Esophagus muscularis mucosa (tissue), 4 donors: ENCODE measurements at regions not wholly inside any gene's neighbourhood (a gene's known extent, or its start where the extent isn't known, plus 50 kb on each side); places are given as distances from the start of the nearest gene placed in this dataset.

ENCODE experiments used
- DNase-seq: peaks from one replicate; pipeline ENCODE4 v3.0.0-alpha.2; 2017; ENCODE audit errors: extremely low spot score
- H3K27ac ChIP-seq, 4 donors: fragments of 200-600 bp; sonication (generic); replicated peaks in 1 of 4; 1 replicate in 3 of 4; 2 replicates in 1 of 4; pipeline ENCODE4 v1.5.1; 2016 to 2019; ENCODE audit warnings: mild to moderate bottlenecking in 1 of 4
- H3K27me3 ChIP-seq, 4 donors: fragments of 200-600 bp; sonication (generic); one replicate each; pipeline versions ENCODE4 v1.5.1 to v1.6.0; 2016 to 2019
- H3K36me3 ChIP-seq, 4 donors: fragments of 200-600 bp; sonication (generic); one replicate each; pipeline ENCODE4 v1.5.1; 2016 to 2019
- H3K4me1 ChIP-seq, 4 donors: fragments of 200-600 bp; sonication (generic); one replicate each; pipeline ENCODE4 v1.5.1; 2016 to 2019
- H3K4me3 ChIP-seq, 4 donors: fragments of 200-600 bp; sonication (generic); 1 replicate in 2 of 4; 2 replicates in 2 of 4; pipeline ENCODE4 v1.5.1; 2016 to 2019; ENCODE audit warnings: mild to moderate bottlenecking in 4 of 4, moderate library complexity in 1 of 4
- H3K9me3 ChIP-seq, 4 donors: fragments of 200-600 bp; sonication (generic); 1 replicate in 3 of 4; 2 replicates in 1 of 4; pipeline ENCODE4 v1.5.1; 2016 to 2019
- CTCF ChIP-seq, 3 experiments: fragments of 200-600 bp in 2 of 3; fragments of 450-650 bp in 1 of 3; sonication (generic) in 2 of 3; IDR thresholded peaks; one replicate each; pipeline ENCODE4 v1.5.1; 2017 to 2019; ENCODE audit warnings: antibody characterized with exemption in 3 of 3, mild to moderate bottlenecking in 2 of 3, moderate library complexity in 1 of 3
- EP300 ChIP-seq: sonication (generic); formaldehyde crosslinking; IDR thresholded peaks from one replicate; pipeline ENCODE4 v1.6.1; 2017; ENCODE audit warnings: antibody characterized with exemption
- POLR2A ChIP-seq: fragments of 450-650 bp; IDR thresholded peaks from one replicate; pipeline ENCODE4 v1.6.1; 2017; ENCODE audit warnings: antibody characterized with exemption, moderate library complexity, mild to moderate bottlenecking, low read depth
- POLR2AphosphoS5 ChIP-seq, 2 donors: sonication (generic); formaldehyde crosslinking; IDR thresholded peaks; one replicate each; pipeline ENCODE4 v1.6.1; 2017; ENCODE audit warnings: antibody characterized with exemption in 2 of 2
- WGBS: methylation state at CpG from one replicate; pipeline ENCODE4 v1.1.5; 2018; 5-methylcytosine and 5-hydroxymethylcytosine counted together
- intact Hi-C: fragments of 100-400 bp; cut with DNase I; formaldehyde crosslinking; loops from one replicate; pipeline ENCODE4 v1.15.1; 2023

GRCh38 chr2:12584338-12584737 lies 132.4 kb upstream of the TRIB2 start:
- TF ChIP-seq POLR2AphosphoS5 (IDR thresholded peaks at IDR 0.05) (no peak), POLR2A (no peak)
- Histone ChIP-seq H3K27ac (no peak overlapping the region), H3K4me3 (no peak overlapping the region), H3K36me3 (no peaks in the 10 kb centered on the region), H3K9me3 (no peaks in the 10 kb centered on the region), H3K4me1 (peaks cover 0 to 7% (median 0%) of the 10 kb centered on the region in 4 donors), H3K27me3 (no peaks in the 10 kb centered on the region)
- no peak for DNase-seq
- intact Hi-C loops, result no loop called here
- 93% methylated on average over 3 of the region's 3 CpGs for WGBS

- H3K36me3 ChIP-seq, result no peaks in the 10 kb centered on the region
- H3K4me1 ChIP-seq, result peaks cover 0 to 7% (median 0%) of the 10 kb centered on the region in 4 donors
- no peak overlapping the region for H3K27ac ChIP-seq
- TF ChIP-seq CTCF (IDR thresholded peaks at IDR 0.05) (no peak), POLR2AphosphoS5 (IDR thresholded peaks at IDR 0.05) (no peak), POLR2A (no peak), EP300 (no peak)
- no peaks in the 10 kb centered on the region for H3K9me3 ChIP-seq
- WGBS, result 94% methylated on average over 2 of the region's 2 CpGs
- no peaks in the 10 kb centered on the region for H3K27me3 ChIP-seq
- no peak overlapping the region for H3K4me3 ChIP-seq
- DNase-seq, result no peak
- intact Hi-C loops, result no loop called here
These were observed 131.0 kb upstream of the TRIB2 start for GRCh38 chr2:12585784-12586183.

GRCh38 chr2:12587228-12587627 lies 129.5 kb upstream of the TRIB2 start:
- WGBS, result 100% methylated on average over 2 of the region's 2 CpGs
- H3K9me3 ChIP-seq, result no peaks in the 10 kb centered on the region
- intact Hi-C loops, result no loop called here
- DNase-seq, result no peak
- H3K27ac ChIP-seq, result no peak overlapping the region
- no peaks in the 10 kb centered on the region for H3K27me3 ChIP-seq
- H3K4me1 ChIP-seq, result peaks cover 0 to 7% (median 0%) of the 10 kb centered on the region in 4 donors
- TF ChIP-seq EP300, result no peak
- no peak for TF ChIP-seq CTCF (IDR thresholded peaks at IDR 0.05)
- TF ChIP-seq POLR2AphosphoS5 (IDR thresholded peaks at IDR 0.05), result no peak
- TF ChIP-seq POLR2A, result no peak
- no peak overlapping the region for H3K4me3 ChIP-seq
- H3K36me3 ChIP-seq, result no peaks in the 10 kb centered on the region

- 71% methylated on average over 4 of the region's 4 CpGs for WGBS
- TF ChIP-seq POLR2AphosphoS5 (IDR thresholded peaks at IDR 0.05) (no peak), POLR2A (no peak), EP300 (no peak), CTCF (IDR thresholded peaks at IDR 0.05) (no peak)
- DNase-seq, result no peak
- Histone ChIP-seq H3K4me1 (peaks cover 0 to 7% (median 0%) of the 10 kb centered on the region in 4 donors), H3K27me3 (no peaks in the 10 kb centered on the region), H3K9me3 (no peaks in the 10 kb centered on the region), H3K36me3 (no peaks in the 10 kb centered on the region), H3K4me3 (no peak overlapping the region), H3K27ac (no peak overlapping the region)
- intact Hi-C loops, result no loop called here
These were observed 128.8 kb upstream of the TRIB2 start for GRCh38 chr2:12587729-12588522.

- intact Hi-C loops, result no loop called here
- H3K27ac ChIP-seq, result no peak overlapping the region
- no peaks in the 10 kb centered on the region for H3K27me3 ChIP-seq
- no peak for DNase-seq
- no peaks in the 10 kb centered on the region for H3K9me3 ChIP-seq
- H3K36me3 ChIP-seq, result no peaks in the 10 kb centered on the region
- H3K4me3 ChIP-seq, result no peak overlapping the region
- WGBS, result 93% methylated on average over 5 of the region's 5 CpGs
- H3K4me1 ChIP-seq, result peaks cover 0 to 7% (median 0%) of the 10 kb centered on the region in 4 donors
- TF ChIP-seq POLR2A (no peak), POLR2AphosphoS5 (IDR thresholded peaks at IDR 0.05) (no peak), EP300 (no peak), CTCF (IDR thresholded peaks at IDR 0.05) (no peak)
These were observed 127.8 kb upstream of the TRIB2 start for GRCh38 chr2:12588986-12589385.
